GM18868 (cell line): ENCODE measurements at regions not wholly inside any gene's neighbourhood (a gene's known extent, or its start where the extent isn't known, plus 50 kb on each side); places are given as distances from the start of the nearest gene placed in this dataset.
A peak's percentile ranks its signal among the peaks of the same experiment; 100 is the strongest.

Experiments
- ATAC-seq: cut with Tn5 transposase; IDR thresholded peaks from one replicate; pipeline ENCODE4 v1.9.1; 2021; ENCODE audit warnings: mild to moderate bottlenecking, moderate library complexity; ENCODE audit not compliant: unreplicated experiment

- no peak for ATAC-seq
These were observed 131.1 kb downstream of the FAM161A start for GRCh38 chr2:61722800-61723199.

- no peak for ATAC-seq
These were observed 131.5 kb downstream of the FAM161A start for GRCh38 chr2:61722318-61722717.

- no peak for ATAC-seq
These were observed 132.5 kb downstream of the FAM161A start for GRCh38 chr2:61721382-61721781.

- ATAC-seq, result no peak
These were observed 132.9 kb downstream of the FAM161A start for GRCh38 chr2:61720911-61721310.

- ATAC-seq, result no peak
These were observed 134.9 kb downstream of the FAM161A start for GRCh38 chr2:61718965-61719364.

- no peak for ATAC-seq
These were observed 138.4 kb downstream of the FAM161A start for GRCh38 chr2:61715506-61715905.

- no peak for ATAC-seq
These were observed 139.7 kb downstream of the FAM161A start for GRCh38 chr2:61714210-61714609.

GRCh38 chr2:61713457-61713856 lies 140.4 kb downstream of the FAM161A start:
- no peak for ATAC-seq

GRCh38 chr2:61712060-61712459 lies 141.8 kb downstream of the FAM161A start:
- ATAC-seq, result no peak

- no peak for ATAC-seq
These were observed 143.1 kb downstream of the FAM161A start for GRCh38 chr2:61710711-61711110.

- peak; percentile 98 for ATAC-seq
These were observed 145.6 kb downstream of the FAM161A start for GRCh38 chr2:61707984-61708852.

GRCh38 chr2:61705625-61706024 lies 148.2 kb downstream of the FAM161A start:
- ATAC-seq, result no peak

GRCh38 chr2:61704364-61704763 lies 149.5 kb downstream of the FAM161A start:
- ATAC-seq, result no peak

GRCh38 chr2:61702088-61702467 lies 151.8 kb downstream of the FAM161A start:
- no peak for ATAC-seq

GRCh38 chr2:61700464-61700863 lies 153.4 kb downstream of the FAM161A start:
- ATAC-seq, result no peak

- ATAC-seq, result peak; percentile 96
These were observed 156.4 kb upstream of the XPO1 start for GRCh38 chr2:61694312-61695274.

GRCh38 chr2:61693744-61694143 lies 155.6 kb upstream of the XPO1 start:
- ATAC-seq, result no peak

GRCh38 chr2:61690078-61690596 lies 152.0 kb upstream of the XPO1 start:
- ATAC-seq, result no peak

GRCh38 chr2:61689568-61689967 lies 151.4 kb upstream of the XPO1 start:
- ATAC-seq, result no peak

- ATAC-seq, result no peak
These were observed 150.5 kb upstream of the XPO1 start for GRCh38 chr2:61688369-61689334.
